Nephron (organoid): ENCODE measurements at regions not wholly inside any gene's neighbourhood (a gene's known extent, or its start where the extent isn't known, plus 50 kb on each side); places are given as distances from the start of the nearest gene placed in this dataset.

Experiments used
- H3K27ac Mint-ChIP-seq, 3 experiments: 2 replicates each; pipeline ENCODE4 v1.8.0; 2020; ENCODE audit warnings: mixed read lengths in 3 of 3, mild to moderate bottlenecking in 2 of 3, moderate library complexity in 1 of 3
- H3K27me3 Mint-ChIP-seq: 2 replicates; pipeline ENCODE4 v1.8.0; 2021; ENCODE audit warnings: low read depth, mild to moderate bottlenecking, moderate library complexity, mixed read lengths
- H3K36me3 Mint-ChIP-seq: 2 replicates; pipeline ENCODE4 v1.8.0; 2020; ENCODE audit warnings: low read depth, mixed read lengths
- H3K4me1 Mint-ChIP-seq: 2 replicates; pipeline ENCODE4 v1.8.0; 2020; ENCODE audit warnings: mixed read lengths
- H3K4me3 Mint-ChIP-seq, 3 experiments: 2 replicates each; pipeline ENCODE4 v1.8.0; 2020; ENCODE audit warnings: mild to moderate bottlenecking in 3 of 3, mixed read lengths in 3 of 3, moderate library complexity in 2 of 3
- H3K9me3 Mint-ChIP-seq: 2 replicates; pipeline ENCODE4 v1.8.0; 2020; ENCODE audit warnings: mixed read lengths
- TF ChIP-seq, protein P1 (sequence below), 3 experiments: fragments of 200-600 bp; sonication (generic); IDR thresholded peaks; one replicate each; pipeline ENCODE4 v1.5.0; 2021; ENCODE audit warnings: antibody characterized with exemption in 3 of 3; ENCODE audit not compliant: unreplicated experiment in 3 of 3

DNA sequence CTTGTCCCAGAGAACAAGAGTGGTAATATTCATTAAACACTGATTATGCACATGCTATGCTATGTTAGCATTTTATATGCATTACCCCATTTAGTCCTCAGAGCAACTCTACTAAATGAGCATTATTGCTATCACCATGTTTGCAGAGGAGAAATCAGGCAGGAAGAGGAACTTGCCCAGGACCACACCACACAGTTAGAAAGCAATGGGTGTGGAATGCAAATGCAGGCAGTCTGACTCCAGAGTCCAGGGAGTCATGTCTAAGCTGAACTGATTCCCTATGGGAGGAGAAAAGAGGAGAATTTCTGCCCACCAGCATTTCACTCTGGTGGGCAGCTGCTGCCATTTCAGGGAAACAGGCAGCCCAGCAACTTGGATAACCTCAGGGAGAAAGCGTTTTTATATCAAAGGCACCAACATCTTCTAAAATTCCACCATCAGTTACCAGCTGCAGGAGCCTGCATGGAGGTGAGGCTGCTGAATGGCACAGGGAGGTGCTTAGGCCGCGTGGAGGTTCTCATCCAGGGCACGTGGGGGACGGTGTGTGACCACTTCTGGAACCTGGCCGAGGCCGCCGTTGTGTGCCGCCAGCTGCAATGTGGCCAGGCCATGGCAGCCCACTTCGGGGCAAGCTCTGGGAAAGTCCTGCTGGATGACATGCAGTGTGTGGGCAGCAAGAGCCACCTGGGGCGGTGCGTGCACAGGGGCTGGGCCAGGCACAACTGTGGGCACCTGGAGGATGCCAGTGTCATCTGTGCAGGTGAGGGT, 68.2 kb upstream of the C10orf120 start:
- Mint-ChIP-seq H3K27ac (no peak overlapping the region), H3K27me3 (peaks cover 25% of the 10 kb centered on the region), H3K9me3 (peaks cover 7% of the 10 kb centered on the region), H3K4me3 (no peak overlapping the region), H3K4me1 (no peaks in the 10 kb centered on the region), H3K36me3 (no peaks in the 10 kb centered on the region)
- TF ChIP-seq, protein P1, sequence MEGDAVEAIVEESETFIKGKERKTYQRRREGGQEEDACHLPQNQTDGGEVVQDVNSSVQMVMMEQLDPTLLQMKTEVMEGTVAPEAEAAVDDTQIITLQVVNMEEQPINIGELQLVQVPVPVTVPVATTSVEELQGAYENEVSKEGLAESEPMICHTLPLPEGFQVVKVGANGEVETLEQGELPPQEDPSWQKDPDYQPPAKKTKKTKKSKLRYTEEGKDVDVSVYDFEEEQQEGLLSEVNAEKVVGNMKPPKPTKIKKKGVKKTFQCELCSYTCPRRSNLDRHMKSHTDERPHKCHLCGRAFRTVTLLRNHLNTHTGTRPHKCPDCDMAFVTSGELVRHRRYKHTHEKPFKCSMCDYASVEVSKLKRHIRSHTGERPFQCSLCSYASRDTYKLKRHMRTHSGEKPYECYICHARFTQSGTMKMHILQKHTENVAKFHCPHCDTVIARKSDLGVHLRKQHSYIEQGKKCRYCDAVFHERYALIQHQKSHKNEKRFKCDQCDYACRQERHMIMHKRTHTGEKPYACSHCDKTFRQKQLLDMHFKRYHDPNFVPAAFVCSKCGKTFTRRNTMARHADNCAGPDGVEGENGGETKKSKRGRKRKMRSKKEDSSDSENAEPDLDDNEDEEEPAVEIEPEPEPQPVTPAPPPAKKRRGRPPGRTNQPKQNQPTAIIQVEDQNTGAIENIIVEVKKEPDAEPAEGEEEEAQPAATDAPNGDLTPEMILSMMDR (IDR thresholded peaks at IDR 0.05; ENCODE audit: unreplicated experiment in 3 of 3): no peak

DNA sequence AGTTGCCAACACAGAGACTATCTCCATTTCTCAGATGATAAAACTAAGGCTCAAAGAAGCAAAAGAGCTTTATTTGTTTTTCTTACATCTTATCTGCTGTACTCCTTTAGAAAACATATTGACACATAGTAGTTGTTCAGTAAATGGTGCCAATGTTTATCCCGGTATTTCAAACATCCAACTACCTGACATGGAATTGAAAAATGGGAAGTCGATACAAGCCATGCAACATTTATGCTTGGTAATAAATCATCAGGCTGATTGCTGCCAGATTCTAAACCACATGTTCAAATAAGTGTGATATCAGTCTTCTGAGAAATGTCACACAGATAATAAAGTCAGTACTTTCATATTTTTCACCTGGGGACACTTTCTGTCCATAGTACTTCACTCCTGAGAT, 65.8 kb upstream of the C10orf120 start:
- no peaks in the 10 kb centered on the region for H3K4me1 Mint-ChIP-seq
- TF ChIP-seq, protein P1 (IDR thresholded peaks at IDR 0.05; ENCODE audit: unreplicated experiment in 3 of 3): no peak
- H3K27ac Mint-ChIP-seq: no peak overlapping the region
- H3K4me3 Mint-ChIP-seq: no peak overlapping the region
- H3K9me3 Mint-ChIP-seq: peaks cover 16% of the 10 kb centered on the region
- H3K27me3 Mint-ChIP-seq: peaks cover 16% of the 10 kb centered on the region
- no peaks in the 10 kb centered on the region for H3K36me3 Mint-ChIP-seq

DNA sequence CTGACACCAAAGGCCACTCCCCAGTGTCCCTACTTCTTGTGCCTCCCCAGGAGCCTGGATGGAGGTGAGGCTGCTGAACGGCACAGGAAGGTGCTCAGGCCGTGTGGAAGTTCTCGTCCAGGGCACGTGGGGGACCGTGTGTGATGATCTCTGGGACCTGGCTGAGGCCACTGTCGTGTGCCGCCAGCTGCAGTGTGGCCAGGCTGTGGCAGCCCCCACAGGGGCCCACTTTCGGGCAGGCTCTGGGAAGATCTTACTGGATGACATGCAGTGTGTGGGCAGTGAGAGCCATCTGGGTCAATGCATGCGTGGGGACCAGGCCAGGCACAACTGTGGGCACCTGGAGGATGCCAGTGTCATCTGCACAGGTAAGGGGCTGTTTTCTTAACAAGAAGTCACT, 57.0 kb upstream of the C10orf120 start:
- peaks cover 20% of the 10 kb centered on the region for H3K9me3 Mint-ChIP-seq
- no peak overlapping the region for H3K27ac Mint-ChIP-seq
- H3K4me3 Mint-ChIP-seq: no peak overlapping the region
- TF ChIP-seq, protein P1 (IDR thresholded peaks at IDR 0.05; ENCODE audit: unreplicated experiment in 3 of 3): no peak
- H3K27me3 Mint-ChIP-seq: no peaks in the 10 kb centered on the region
- H3K4me1 Mint-ChIP-seq: no peaks in the 10 kb centered on the region
- no peaks in the 10 kb centered on the region for H3K36me3 Mint-ChIP-seq

DNA sequence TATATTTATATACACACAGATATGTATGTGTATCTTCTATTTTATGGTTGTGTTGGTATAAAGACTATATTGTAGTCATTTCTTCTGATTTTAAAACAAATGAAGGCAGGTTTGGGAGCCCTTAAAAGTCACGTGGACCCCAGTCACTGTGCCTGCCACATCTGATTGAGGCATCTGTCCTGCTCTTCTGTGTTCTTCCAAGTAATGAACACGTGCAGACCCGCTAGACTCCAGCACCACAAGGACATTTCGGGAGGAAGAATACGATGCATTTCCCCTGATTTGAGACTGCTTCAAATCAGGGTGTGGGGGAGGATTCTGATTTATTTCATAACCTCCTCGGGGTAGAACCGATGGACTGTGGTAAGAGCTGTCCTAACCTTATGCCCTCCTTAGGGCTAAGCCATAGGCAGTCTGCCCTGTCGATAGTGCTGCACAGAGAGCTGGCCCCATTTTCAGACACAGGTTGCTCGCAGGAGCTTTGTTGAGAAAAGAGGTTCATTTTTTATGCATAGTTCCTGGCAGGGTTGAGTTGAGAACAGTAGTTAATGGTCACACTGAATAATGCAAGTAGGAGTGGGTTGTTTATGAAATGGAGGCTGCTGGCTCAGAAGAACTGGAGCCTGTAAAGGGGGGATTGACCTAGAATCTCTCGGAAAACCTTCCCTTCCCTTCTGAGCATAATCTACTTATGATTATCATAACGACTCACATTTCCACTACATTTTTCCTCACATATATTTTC, 55.0 kb upstream of the C10orf120 start:
- no peak overlapping the region for H3K4me3 Mint-ChIP-seq
- H3K27ac Mint-ChIP-seq: peak overlapping the region in 1 of 3 experiments; percentile 79

DNA sequence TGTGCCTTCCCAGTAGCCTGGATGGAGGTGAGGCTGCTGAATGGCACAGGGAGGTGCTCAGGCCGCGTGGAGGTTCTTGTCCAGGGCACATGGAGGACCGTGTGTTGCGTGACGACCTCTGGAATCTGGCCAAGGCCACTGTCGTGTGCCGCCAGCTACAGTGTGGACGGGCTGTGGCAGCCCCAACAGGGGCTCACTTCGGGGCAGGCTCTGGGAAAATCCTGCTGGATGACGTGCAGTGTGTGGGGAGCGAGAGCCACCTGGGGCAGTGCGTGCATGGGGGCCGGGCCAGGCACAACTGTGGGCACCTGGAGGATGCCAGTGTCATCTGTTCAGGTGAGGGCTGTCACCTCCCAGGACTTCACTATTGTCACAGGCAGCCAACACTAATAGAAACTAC, 50.2 kb upstream of the C10orf120 start:
- TF ChIP-seq, protein P1 (IDR thresholded peaks at IDR 0.05; ENCODE audit: unreplicated experiment in 3 of 3): no peak
- H3K4me3 Mint-ChIP-seq: no peak overlapping the region
- H3K4me1 Mint-ChIP-seq: no peaks in the 10 kb centered on the region
- no peaks in the 10 kb centered on the region for H3K9me3 Mint-ChIP-seq
- H3K27me3 Mint-ChIP-seq: peaks cover 13% of the 10 kb centered on the region
- H3K27ac Mint-ChIP-seq: no peak overlapping the region
- H3K36me3 Mint-ChIP-seq: no peaks in the 10 kb centered on the region

More for the DNA sequence above, 55.0 kb upstream of the C10orf120 start:
- TF ChIP-seq, protein P1 (IDR thresholded peaks at IDR 0.05; ENCODE audit: unreplicated experiment in 3 of 3): no peak
- Mint-ChIP-seq H3K9me3 (peaks cover 15% of the 10 kb centered on the region), H3K36me3 (no peaks in the 10 kb centered on the region), H3K4me1 (no peaks in the 10 kb centered on the region), H3K27me3 (peaks cover 4% of the 10 kb centered on the region)
